Omental fat pad (tissue), 3 donors: ENCODE measurements at regions not wholly inside any gene's neighbourhood (a gene's known extent, or its start where the extent isn't known, plus 50 kb on each side); places are given as distances from the start of the nearest gene placed in this dataset.

Experiments
- ATAC-seq: fragments of 150-250 bp; one replicate; pipeline ENCODE4 v1.9.1; 2016; ENCODE audit warnings: mild to moderate bottlenecking, moderate library complexity; ENCODE audit not compliant: low FRiP score
- DNase-seq: peaks from one replicate; pipeline ENCODE4 v3.0.0-alpha.2; 2019; ENCODE audit warnings: low spot score
- CTCF ChIP-seq, 3 donors: fragments of 450-650 bp; IDR thresholded peaks; one replicate each; pipeline ENCODE4 v1.5.1; 2016 to 2017; ENCODE audit warnings: antibody characterized with exemption in 3 of 3, mild to moderate bottlenecking in 3 of 3, moderate library complexity in 2 of 3

GRCh38 chr3:76387000-76387399, 601.7 kb upstream of the ZNF717 start:
- no peak for TF ChIP-seq CTCF (IDR thresholded peaks at IDR 0.05)
- ATAC-seq = no peak
- DNase-seq = no peak

- DNase-seq = no peak
- no peak for TF ChIP-seq CTCF (IDR thresholded peaks at IDR 0.05)
- no peak for ATAC-seq
These were observed 614.8 kb upstream of the ZNF717 start for GRCh38 chr3:76400141-76400540.

GRCh38 chr3:76402926-76403325, 617.6 kb upstream of the ZNF717 start:
- no peak for DNase-seq
- no peak for ATAC-seq
- TF ChIP-seq CTCF (IDR thresholded peaks at IDR 0.05) = no peak

GRCh38 chr3:76403556-76403955, 618.2 kb upstream of the ZNF717 start:
- no peak for ATAC-seq
- no peak for TF ChIP-seq CTCF (IDR thresholded peaks at IDR 0.05)
- no peak for DNase-seq

GRCh38 chr3:76405196-76405595, 619.8 kb upstream of the ZNF717 start:
- DNase-seq = no peak
- no peak for TF ChIP-seq CTCF (IDR thresholded peaks at IDR 0.05)
- ATAC-seq = no peak

GRCh38 chr3:76410762-76411281, 625.5 kb upstream of the ZNF717 start:
- ATAC-seq (no peak), DNase-seq (no peak)
- no peak for TF ChIP-seq CTCF (IDR thresholded peaks at IDR 0.05)

- no peak for ATAC-seq
- no peak for TF ChIP-seq CTCF (IDR thresholded peaks at IDR 0.05)
- no peak for DNase-seq
These were observed 624.5 kb upstream of the ROBO2 start for GRCh38 chr3:76415384-76415783.
